Neural progenitor cell (in vitro differentiated cells): ENCODE measurements at regions not wholly inside any gene's neighbourhood (a gene's known extent, or its start where the extent isn't known, plus 50 kb on each side); places are given as distances from the start of the nearest gene placed in this dataset.

ENCODE experiments used
- EZH2 ChIP-seq: fragments of 200-600 bp; sonication (generic); IDR thresholded peaks from 2 replicates; pipeline ENCODE4 v1.6.1; 2017; ENCODE audit warnings: antibody characterized with exemption, mild to moderate bottlenecking, moderate library complexity
- TF ChIP-seq, protein P1 (sequence below): fragments of 200-600 bp; sonication (generic); IDR thresholded peaks from 2 replicates; pipeline ENCODE4 v1.5.1; 2017; ENCODE audit warnings: antibody characterized with exemption, mild to moderate bottlenecking

- TF ChIP-seq, protein P1, sequence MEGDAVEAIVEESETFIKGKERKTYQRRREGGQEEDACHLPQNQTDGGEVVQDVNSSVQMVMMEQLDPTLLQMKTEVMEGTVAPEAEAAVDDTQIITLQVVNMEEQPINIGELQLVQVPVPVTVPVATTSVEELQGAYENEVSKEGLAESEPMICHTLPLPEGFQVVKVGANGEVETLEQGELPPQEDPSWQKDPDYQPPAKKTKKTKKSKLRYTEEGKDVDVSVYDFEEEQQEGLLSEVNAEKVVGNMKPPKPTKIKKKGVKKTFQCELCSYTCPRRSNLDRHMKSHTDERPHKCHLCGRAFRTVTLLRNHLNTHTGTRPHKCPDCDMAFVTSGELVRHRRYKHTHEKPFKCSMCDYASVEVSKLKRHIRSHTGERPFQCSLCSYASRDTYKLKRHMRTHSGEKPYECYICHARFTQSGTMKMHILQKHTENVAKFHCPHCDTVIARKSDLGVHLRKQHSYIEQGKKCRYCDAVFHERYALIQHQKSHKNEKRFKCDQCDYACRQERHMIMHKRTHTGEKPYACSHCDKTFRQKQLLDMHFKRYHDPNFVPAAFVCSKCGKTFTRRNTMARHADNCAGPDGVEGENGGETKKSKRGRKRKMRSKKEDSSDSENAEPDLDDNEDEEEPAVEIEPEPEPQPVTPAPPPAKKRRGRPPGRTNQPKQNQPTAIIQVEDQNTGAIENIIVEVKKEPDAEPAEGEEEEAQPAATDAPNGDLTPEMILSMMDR: no peak
- no peak for TF ChIP-seq EZH2
Observed at GRCh38 chr17:52724578-52724977, 566.1 kb upstream of the CA10 start.
